ENCODE measurements at regions not wholly inside any gene's neighbourhood (a gene's known extent, or its start where the extent isn't known, plus 50 kb on each side); places are given as distances from the start of the nearest gene placed in this dataset.

GRCh38 chr10:111821871-111822270 is 361.7 kb downstream of the GPAM start:
- POLR2A ChIA-PET, result no interaction called here
- H3K4me1 ChIP-seq (ENCODE audit: control insufficient read depth, insufficient read depth, low read length), result no peaks in the 10 kb centered on the region
- CTCF ChIA-PET, result interaction anchor here (0.6 kb wide), 1 partner anchor 12 kb away, joined by 5 read pairs; no protein-coding TSS in a partner anchor
- H3K36me3 ChIP-seq (ENCODE audit: control insufficient read depth in 2 of 2, insufficient read depth in 1 of 2, low read length in 2 of 2), result no peaks in the 10 kb centered on the region
- no peaks in the 10 kb centered on the region for H3K9me3 ChIP-seq (ENCODE audit: control insufficient read depth, insufficient read depth, low read depth, low read length)
- no peak overlapping the region for H3K27ac ChIP-seq (ENCODE audit: extremely low read depth, low read depth, low read length)
- TF ChIP-seq ZNF501 (tag by site-specific recombination; IDR thresholded peaks at IDR 0.05) (no peak), ZNF398 (tag by site-specific recombination; IDR thresholded peaks at IDR 0.05) (no peak), ZFP3 (tag by site-specific recombination; IDR thresholded peaks at IDR 0.05; ENCODE audit: low read depth) (no peak)
- no peak overlapping the region for H3K4me3 ChIP-seq (ENCODE audit: low read depth, low read length)

- ChIA-PET CTCF (interaction anchor here (0.5 to 0.6 kb wide), 2 partner anchors 224 to 291 kb away, joined by 3 read pairs; no protein-coding TSS in a partner anchor), POLR2A (no interaction called here)
- Histone ChIP-seq H3K36me3 (ENCODE audit: control insufficient read depth in 2 of 2, insufficient read depth in 1 of 2, low read length in 2 of 2) (no peaks in the 10 kb centered on the region), H3K4me3 (ENCODE audit: low read depth, low read length) (no peak overlapping the region), H3K9me3 (ENCODE audit: control insufficient read depth, insufficient read depth, low read depth, low read length) (no peaks in the 10 kb centered on the region), H3K27ac (ENCODE audit: extremely low read depth, low read depth, low read length) (no peak overlapping the region), H3K4me1 (ENCODE audit: control insufficient read depth, insufficient read depth, low read length) (no peaks in the 10 kb centered on the region)
- TF ChIP-seq PBX3 (CRISPR knock-in tag; IDR thresholded peaks at IDR 0.05), result no peak
- TF ChIP-seq SP3 (tag by site-specific recombination; IDR thresholded peaks at IDR 0.05), result no peak
- no peak for TF ChIP-seq ZNF416 (tag by site-specific recombination; IDR thresholded peaks at IDR 0.05)
- TF ChIP-seq PRDM6 (tag by site-specific recombination; IDR thresholded peaks at IDR 0.05), result no peak
- no peak for TF ChIP-seq ZIC2 (tag by site-specific recombination; IDR thresholded peaks at IDR 0.05)
- no peak for TF ChIP-seq ZNF677 (tag by site-specific recombination; IDR thresholded peaks at IDR 0.05)
- TF ChIP-seq ZNF837 (tag by site-specific recombination; IDR thresholded peaks at IDR 0.05), result no peak
- no peak for TF ChIP-seq ZNF19 (tag by site-specific recombination; IDR thresholded peaks at IDR 0.05; ENCODE audit: low read depth)
- no peak for TF ChIP-seq ZNF274 (IDR thresholded peaks at IDR 0.05; ENCODE audit: low read length)
- TF ChIP-seq ZNF274 (tag by site-specific recombination; IDR thresholded peaks at IDR 0.05; ENCODE audit: borderline replicate concordance), result no peak
- no peak for TF ChIP-seq ZNF157 (tag by site-specific recombination; IDR thresholded peaks at IDR 0.05)
- TF ChIP-seq ZNF707 (tag by site-specific recombination; IDR thresholded peaks at IDR 0.05), result no peak
- no peak for TF ChIP-seq SCRT1 (tag by site-specific recombination; IDR thresholded peaks at IDR 0.05; ENCODE audit: borderline replicate concordance)
- no peak for TF ChIP-seq ZNF785 (tag by site-specific recombination; IDR thresholded peaks at IDR 0.05)
- no peak for TF ChIP-seq ZEB2 (tag by site-specific recombination; IDR thresholded peaks at IDR 0.05)
- TF ChIP-seq ZBTB10 (tag by site-specific recombination; IDR thresholded peaks at IDR 0.05), result no peak
- TF ChIP-seq ZNF626 (tag by site-specific recombination; IDR thresholded peaks at IDR 0.05), result no peak
- TF ChIP-seq PRDM4 (tag by site-specific recombination; IDR thresholded peaks at IDR 0.05), result no peak
Observed at GRCh38 chr10:111822661-111823060, 360.9 kb downstream of the GPAM start.

Data from HEK293 (cell line).